GM19035 (cell line): ENCODE measurements at regions not wholly inside any gene's neighbourhood (a gene's known extent, or its start where the extent isn't known, plus 50 kb on each side); places are given as distances from the start of the nearest gene placed in this dataset.

Experiments used
- ATAC-seq: cut with Tn5 transposase; IDR thresholded peaks from one replicate; pipeline ENCODE4 v1.9.1; 2021; ENCODE audit not compliant: unreplicated experiment

- ATAC-seq, result no peak
These were observed 266.8 kb downstream of the TLE3 start for GRCh38 chr15:69830876-69831275.

GRCh38 chr15:69834267-69834666 lies 263.4 kb downstream of the TLE3 start:
- ATAC-seq, result no peak

- ATAC-seq, result no peak
These were observed 263.0 kb downstream of the TLE3 start for GRCh38 chr15:69834761-69835160.

- no peak for ATAC-seq
These were observed 261.7 kb downstream of the TLE3 start for GRCh38 chr15:69836048-69836447.

GRCh38 chr15:69836526-69837230 lies 261.0 kb downstream of the TLE3 start:
- ATAC-seq, result no peak

- ATAC-seq, result no peak
These were observed 259.4 kb downstream of the TLE3 start for GRCh38 chr15:69838338-69838737.

- ATAC-seq, result no peak
These were observed 258.7 kb downstream of the TLE3 start for GRCh38 chr15:69838994-69839393.

GRCh38 chr15:69841113-69841828 lies 256.4 kb downstream of the TLE3 start:
- ATAC-seq, result no peak

- ATAC-seq, result no peak
These were observed 254.9 kb downstream of the TLE3 start for GRCh38 chr15:69842851-69843250.

- ATAC-seq, result no peak
These were observed 254.3 kb downstream of the TLE3 start for GRCh38 chr15:69843276-69843899.

- ATAC-seq, result no peak
These were observed 253.8 kb downstream of the TLE3 start for GRCh38 chr15:69843900-69844304.

GRCh38 chr15:69845159-69845558 lies 252.6 kb downstream of the TLE3 start:
- ATAC-seq, result no peak

GRCh38 chr15:69847625-69848024 lies 250.1 kb downstream of the TLE3 start:
- no peak for ATAC-seq

- ATAC-seq, result no peak
These were observed 249.6 kb downstream of the TLE3 start for GRCh38 chr15:69848096-69848495.

GRCh38 chr15:69848551-69849231 lies 249.0 kb downstream of the TLE3 start:
- ATAC-seq, result no peak

- ATAC-seq, result no peak
These were observed 248.5 kb downstream of the TLE3 start for GRCh38 chr15:69849232-69849610.

- ATAC-seq, result no peak
These were observed 245.2 kb downstream of the TLE3 start for GRCh38 chr15:69852482-69852881.

GRCh38 chr15:69852916-69853315 lies 244.8 kb downstream of the TLE3 start:
- no peak for ATAC-seq

GRCh38 chr15:69853544-69853951 lies 244.2 kb downstream of the TLE3 start:
- no peak for ATAC-seq

- ATAC-seq, result no peak
These were observed 243.7 kb downstream of the TLE3 start for GRCh38 chr15:69854001-69854400.

GRCh38 chr15:69854521-69855181 lies 243.1 kb downstream of the TLE3 start:
- ATAC-seq, result no peak
